Body of pancreas (tissue), 4 donors: ENCODE measurements at regions not wholly inside any gene's neighbourhood (a gene's known extent, or its start where the extent isn't known, plus 50 kb on each side); places are given as distances from the start of the nearest gene placed in this dataset.

Source experiments
- ATAC-seq: fragments of 150-250 bp; one replicate; pipeline ENCODE4 v1.9.1; 2016
- DNase-seq, 4 donors: peaks; one replicate each; pipeline ENCODE4 v3.0.0-alpha.2; 2019
- H3K27ac ChIP-seq, 4 donors: fragments of 200-600 bp; sonication (generic); 1 replicate in 3 of 4; 2 replicates in 1 of 4; pipeline versions ENCODE4 v1.5.1 to v1.6.1; 2016 to 2019; ENCODE audit warnings: mild to moderate bottlenecking in 1 of 4, mixed read lengths in 1 of 4, moderate library complexity in 1 of 4
- H3K27me3 ChIP-seq, 2 donors: fragments of 200-600 bp; sonication (generic); one replicate each; pipeline ENCODE4 v1.6.0; 2016; ENCODE audit warnings: mild to moderate bottlenecking in 1 of 2
- H3K36me3 ChIP-seq, 2 donors: fragments of 200-600 bp; sonication (generic); replicated peaks in 1 of 2; 2 replicates each; pipeline ENCODE4 v1.5.1; 2016; ENCODE audit warnings: low read depth in 2 of 2; ENCODE audit not compliant: insufficient read depth in 1 of 2
- H3K4me1 ChIP-seq: fragments of 200-600 bp; sonication (generic); one replicate; pipeline ENCODE4 v1.6.0; 2016
- H3K4me3 ChIP-seq, 2 donors: fragments of 200-600 bp; sonication (generic); 1 replicate in 1 of 2; 2 replicates in 1 of 2; pipeline ENCODE4 v1.5.1; 2016 to 2019
- H3K9me3 ChIP-seq, 3 donors: fragments of 200-600 bp; sonication (generic); 1 replicate in 2 of 3; 2 replicates in 1 of 3; pipeline ENCODE4 v1.5.1; 2016
- CTCF ChIP-seq, 7 experiments: fragments of 450-650 bp in 4 of 7; fragments of 200-600 bp in 3 of 7; sonication (generic) in 3 of 7; IDR thresholded peaks; one replicate each; pipeline ENCODE4 v1.5.1; 2016 to 2019; ENCODE audit warnings: antibody characterized with exemption in 7 of 7
- POLR2A ChIP-seq, 3 donors: fragments of 450-650 bp; IDR thresholded peaks; one replicate each; pipeline ENCODE4 v1.6.1; 2016; ENCODE audit warnings: antibody characterized with exemption in 3 of 3, mild to moderate bottlenecking in 2 of 3
- WGBS, 2 donors: methylation state at CpG; one replicate each; pipeline ENCODE4 v1.1.5; 2017; 5-methylcytosine and 5-hydroxymethylcytosine counted together
- intact Hi-C: fragments of 100-400 bp; cut with DNase I; formaldehyde crosslinking; loops from one replicate; pipeline ENCODE4 v1.15.1; 2023

GRCh38 chr6:81668615-81669047, 83.8 kb downstream of the TENT5A start:
- Histone ChIP-seq H3K4me3 (no peak overlapping the region), H3K27ac (no peak overlapping the region), H3K27me3 (no peaks in the 10 kb centered on the region), H3K9me3 (no peaks in the 10 kb centered on the region), H3K36me3 (no peaks in the 10 kb centered on the region), H3K4me1 (no peaks in the 10 kb centered on the region)
- intact Hi-C loops = no loop called here
- WGBS, 2 donors = 63 to 96% methylated on average over 1 of the region's 1 CpG
- ATAC-seq (no peak), DNase-seq (no peak)
- no peak for TF ChIP-seq CTCF (IDR thresholded peaks at IDR 0.05)
- TF ChIP-seq POLR2A (IDR thresholded peaks at IDR 0.05) = no peak

- no peaks in the 10 kb centered on the region for H3K4me1 ChIP-seq
- no peaks in the 10 kb centered on the region for H3K9me3 ChIP-seq
- no peak overlapping the region for H3K4me3 ChIP-seq
- no peak overlapping the region for H3K27ac ChIP-seq
- ATAC-seq (no peak), DNase-seq (no peak)
- H3K27me3 ChIP-seq = no peaks in the 10 kb centered on the region
- WGBS, 2 donors = 89 to 97% methylated on average over 1 of the region's 1 CpG
- no peaks in the 10 kb centered on the region for H3K36me3 ChIP-seq
- TF ChIP-seq CTCF (IDR thresholded peaks at IDR 0.05) = no peak
- TF ChIP-seq POLR2A (IDR thresholded peaks at IDR 0.05) = no peak
- intact Hi-C loops = no loop called here
Observed at GRCh38 chr6:81666481-81666880, 86.0 kb downstream of the TENT5A start.

GRCh38 chr6:81656231-81656630, 96.2 kb downstream of the TENT5A start:
- WGBS, 2 donors = 82 to 86% methylated on average over 4 of the region's 4 CpGs
- no peak for DNase-seq
- no peak for TF ChIP-seq CTCF (IDR thresholded peaks at IDR 0.05)
- no peak for TF ChIP-seq POLR2A (IDR thresholded peaks at IDR 0.05)
- Histone ChIP-seq H3K4me1 (no peaks in the 10 kb centered on the region), H3K27me3 (no peaks in the 10 kb centered on the region), H3K4me3 (no peak overlapping the region), H3K9me3 (no peaks in the 10 kb centered on the region), H3K36me3 (no peaks in the 10 kb centered on the region), H3K27ac (no peak overlapping the region)
- no peak for ATAC-seq
- intact Hi-C loops = no loop called here

GRCh38 chr6:81655696-81656095, 96.8 kb downstream of the TENT5A start:
- Histone ChIP-seq H3K4me3 (no peak overlapping the region), H3K27me3 (no peaks in the 10 kb centered on the region), H3K27ac (no peak overlapping the region), H3K36me3 (no peaks in the 10 kb centered on the region), H3K4me1 (no peaks in the 10 kb centered on the region), H3K9me3 (no peaks in the 10 kb centered on the region)
- WGBS, 2 donors = 83 to 88% methylated on average over 2 of the region's 2 CpGs
- TF ChIP-seq CTCF (IDR thresholded peaks at IDR 0.05) (no peak), POLR2A (IDR thresholded peaks at IDR 0.05) (no peak)
- intact Hi-C loops = no loop called here
- DNase-seq = no peak
- ATAC-seq = no peak

GRCh38 chr6:81648502-81648901, 104.0 kb downstream of the TENT5A start:
- Histone ChIP-seq H3K4me1 (no peaks in the 10 kb centered on the region), H3K36me3 (no peaks in the 10 kb centered on the region), H3K27ac (no peak overlapping the region), H3K9me3 (no peaks in the 10 kb centered on the region), H3K27me3 (peaks cover 0 to 2% of the 10 kb centered on the region in 2 donors), H3K4me3 (no peak overlapping the region)
- 86 to 96% methylated on average over 2 of the region's 2 CpGs for WGBS, 2 donors
- TF ChIP-seq POLR2A (IDR thresholded peaks at IDR 0.05) = no peak
- TF ChIP-seq CTCF (IDR thresholded peaks at IDR 0.05) = no peak
- intact Hi-C loops = no loop called here
- DNase-seq (no peak), ATAC-seq (no peak)
